ENCODE measurements at regions not wholly inside any gene's neighbourhood (a gene's known extent, or its start where the extent isn't known, plus 50 kb on each side); places are given as distances from the start of the nearest gene placed in this dataset.

DNA sequence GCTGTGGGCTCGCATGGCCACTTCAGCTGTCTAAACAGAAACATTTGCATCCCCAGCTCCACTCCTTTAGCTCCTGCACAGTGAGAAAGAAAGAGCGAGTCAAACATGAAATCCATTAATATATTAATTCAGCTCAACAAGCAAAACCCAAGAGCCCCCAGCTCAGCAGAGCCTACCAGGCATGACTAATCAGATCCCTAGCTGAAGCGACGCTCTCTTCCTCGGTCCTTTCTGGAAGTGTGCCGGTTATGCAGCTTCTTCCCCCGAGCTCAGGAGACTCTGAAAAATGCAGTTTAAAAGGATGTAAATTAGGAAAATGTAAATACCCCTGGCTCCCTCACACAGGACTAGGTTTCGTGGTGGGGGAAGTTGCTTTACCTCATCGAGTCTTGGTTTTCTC is 221.5 kb downstream of the ANKRD30B start:
- dilution Hi-C loops (cut with HindIII; ENCODE audit: low sequenced_read_pairs, unreplicated experiment) (no loop called here), intact Hi-C loops (cut with micrococcal nuclease) (no loop called here), in situ Hi-C loops (cut with MboI; ENCODE audit: low sequenced_read_pairs) (no loop called here)
- no peak overlapping the region for H2BK120ac ChIP-seq (ENCODE audit: low read depth, low read length)
- no peak overlapping the region for H4K8ac ChIP-seq (ENCODE audit: low read depth in 2 of 2, low read length in 2 of 2)
- no peak overlapping the region for H4K91ac ChIP-seq (ENCODE audit: insufficient read depth, low read depth, low read length)
- ChIA-PET POLR2A (ENCODE audit: unreplicated experiment) (no interaction called here), CTCF (no interaction called here)
- no peak overlapping the region for H2AFZ ChIP-seq (replicated peaks; ENCODE audit: low read length, poor library complexity)
- no peaks in the 10 kb centered on the region for H3K27me3 ChIP-seq (ENCODE audit: control insufficient read depth, insufficient read depth, low read length)
- H2BK5ac ChIP-seq (ENCODE audit: low read depth, low read length, poor library complexity, severe bottlenecking) = no peak overlapping the region
- no peak overlapping the region for H2BK20ac ChIP-seq (ENCODE audit: low read depth, low read length)
- H3K23ac ChIP-seq (ENCODE audit: low read depth, low read length) = no peak overlapping the region
- H3K9me1 ChIP-seq (ENCODE audit: insufficient read depth, low read length) = no peaks in the 10 kb centered on the region
- H3K27ac ChIP-seq (ENCODE audit: insufficient read depth, low read length) = no peak overlapping the region
- H3K4me1 ChIP-seq (ENCODE audit: control insufficient read depth, insufficient read depth, low read length) = no peaks in the 10 kb centered on the region
- TF ChIP-seq BHLHE40 (IDR thresholded peaks at IDR 0.05; ENCODE audit: low read depth, low read length) = no peak
- no peak for TF ChIP-seq MAFK (IDR thresholded peaks at IDR 0.05; ENCODE audit: low read depth, low read length)
- no peak for TF ChIP-seq RFX5 (IDR thresholded peaks at IDR 0.05; ENCODE audit: low read depth, low read length)
- no peak for TF ChIP-seq RAD21 (IDR thresholded peaks at IDR 0.05; ENCODE audit: low read length)
- TF ChIP-seq NFE2L2 (IDR thresholded peaks at IDR 0.05; ENCODE audit: low read depth, low read length) = no peak
- no peak for TF ChIP-seq POLR2A (IDR thresholded peaks at IDR 0.05; ENCODE audit: low read depth, low read length)
- TF ChIP-seq, protein P1, sequence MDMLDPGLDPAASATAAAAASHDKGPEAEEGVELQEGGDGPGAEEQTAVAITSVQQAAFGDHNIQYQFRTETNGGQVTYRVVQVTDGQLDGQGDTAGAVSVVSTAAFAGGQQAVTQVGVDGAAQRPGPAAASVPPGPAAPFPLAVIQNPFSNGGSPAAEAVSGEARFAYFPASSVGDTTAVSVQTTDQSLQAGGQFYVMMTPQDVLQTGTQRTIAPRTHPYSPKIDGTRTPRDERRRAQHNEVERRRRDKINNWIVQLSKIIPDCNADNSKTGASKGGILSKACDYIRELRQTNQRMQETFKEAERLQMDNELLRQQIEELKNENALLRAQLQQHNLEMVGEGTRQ (IDR thresholded peaks at IDR 0.05; ENCODE audit: low read depth, low read length) = no peak
- TF ChIP-seq, protein P2, sequence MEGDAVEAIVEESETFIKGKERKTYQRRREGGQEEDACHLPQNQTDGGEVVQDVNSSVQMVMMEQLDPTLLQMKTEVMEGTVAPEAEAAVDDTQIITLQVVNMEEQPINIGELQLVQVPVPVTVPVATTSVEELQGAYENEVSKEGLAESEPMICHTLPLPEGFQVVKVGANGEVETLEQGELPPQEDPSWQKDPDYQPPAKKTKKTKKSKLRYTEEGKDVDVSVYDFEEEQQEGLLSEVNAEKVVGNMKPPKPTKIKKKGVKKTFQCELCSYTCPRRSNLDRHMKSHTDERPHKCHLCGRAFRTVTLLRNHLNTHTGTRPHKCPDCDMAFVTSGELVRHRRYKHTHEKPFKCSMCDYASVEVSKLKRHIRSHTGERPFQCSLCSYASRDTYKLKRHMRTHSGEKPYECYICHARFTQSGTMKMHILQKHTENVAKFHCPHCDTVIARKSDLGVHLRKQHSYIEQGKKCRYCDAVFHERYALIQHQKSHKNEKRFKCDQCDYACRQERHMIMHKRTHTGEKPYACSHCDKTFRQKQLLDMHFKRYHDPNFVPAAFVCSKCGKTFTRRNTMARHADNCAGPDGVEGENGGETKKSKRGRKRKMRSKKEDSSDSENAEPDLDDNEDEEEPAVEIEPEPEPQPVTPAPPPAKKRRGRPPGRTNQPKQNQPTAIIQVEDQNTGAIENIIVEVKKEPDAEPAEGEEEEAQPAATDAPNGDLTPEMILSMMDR (conservative IDR thresholded peaks at IDR 0.05; ENCODE audit: low read depth, low read length) = no peak
- TF ChIP-seq CHD1 (IDR thresholded peaks at IDR 0.05; ENCODE audit: low read depth, low read length) = no peak
- TF ChIP-seq MAZ (IDR thresholded peaks at IDR 0.05; ENCODE audit: borderline replicate concordance, low read depth, low read length) = no peak
- TF ChIP-seq SMC3 (IDR thresholded peaks at IDR 0.05; ENCODE audit: low read depth, low read length) = no peak
- no peak for TF ChIP-seq RCOR1 (IDR thresholded peaks at IDR 0.05; ENCODE audit: insufficient replicate concordance, low read length)
- no peak for TF ChIP-seq FOS (IDR thresholded peaks at IDR 0.05; ENCODE audit: low read depth, low read length)
- TF ChIP-seq CEBPB (IDR thresholded peaks at IDR 0.05; ENCODE audit: low read depth, low read length) = no peak
- no peak for TF ChIP-seq MXI1 (IDR thresholded peaks at IDR 0.05; ENCODE audit: borderline replicate concordance, low read depth, low read length)
- TF ChIP-seq, protein P3, sequence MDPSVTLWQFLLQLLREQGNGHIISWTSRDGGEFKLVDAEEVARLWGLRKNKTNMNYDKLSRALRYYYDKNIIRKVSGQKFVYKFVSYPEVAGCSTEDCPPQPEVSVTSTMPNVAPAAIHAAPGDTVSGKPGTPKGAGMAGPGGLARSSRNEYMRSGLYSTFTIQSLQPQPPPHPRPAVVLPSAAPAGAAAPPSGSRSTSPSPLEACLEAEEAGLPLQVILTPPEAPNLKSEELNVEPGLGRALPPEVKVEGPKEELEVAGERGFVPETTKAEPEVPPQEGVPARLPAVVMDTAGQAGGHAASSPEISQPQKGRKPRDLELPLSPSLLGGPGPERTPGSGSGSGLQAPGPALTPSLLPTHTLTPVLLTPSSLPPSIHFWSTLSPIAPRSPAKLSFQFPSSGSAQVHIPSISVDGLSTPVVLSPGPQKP (IDR thresholded peaks at IDR 0.05; ENCODE audit: borderline replicate concordance, low read depth, low read length) = no peak
- no peak overlapping the region for H3K9ac ChIP-seq (ENCODE audit: low read depth, low read length)
- no peaks in the 10 kb centered on the region for H3K79me1 ChIP-seq (ENCODE audit: low read depth in 1 of 2, low read length in 2 of 2)
- no peak overlapping the region for H2AK5ac ChIP-seq (ENCODE audit: low read depth, low read length)
- H3K56ac ChIP-seq (ENCODE audit: extremely low read depth, insufficient read depth, low read length) = no peak overlapping the region
- H3K4me3 ChIP-seq (ENCODE audit: insufficient read depth, low read depth, low read length) = no peak overlapping the region
- ATAC-seq (ENCODE audit: low read depth) (no peak), DNase-seq (no peak)
- no peak overlapping the region for H2AK9ac ChIP-seq (replicated peaks; ENCODE audit: low read depth, low read length, poor library complexity)
- H3K36me3 ChIP-seq (ENCODE audit: control insufficient read depth, insufficient read depth, low read length) = no peaks in the 10 kb centered on the region
- BruUV-seq (replicated peaks) = no TSS peak
- H2BK15ac ChIP-seq (ENCODE audit: low read depth, low read length) = no peak overlapping the region
- H4K20me1 ChIP-seq (ENCODE audit: insufficient read depth, low read length) = no peaks in the 10 kb centered on the region
- peaks cover 26% of the 10 kb centered on the region for H3K9me3 ChIP-seq (ENCODE audit: control insufficient read depth, insufficient read depth, low read length)
- H4K5ac ChIP-seq (ENCODE audit: low read depth, low read length) = no peak overlapping the region
- no peak overlapping the region for H3K18ac ChIP-seq (ENCODE audit: low read depth, low read length)
- no peak overlapping the region for H3K14ac ChIP-seq (replicated peaks; ENCODE audit: low read depth, low read length)
- no peak overlapping the region for H3K4me2 ChIP-seq (ENCODE audit: low read depth, low read length)
- no peak overlapping the region for H3K4ac ChIP-seq (ENCODE audit: low read depth, low read length)
- WGBS, 2 experiments (ENCODE audit: extremely low coverage in 2 of 2, insufficient read length in 1 of 2) = no CpG with 5 or more reads among the region's 9 CpGs
